Activated T-helper 1 cell treated with anti-CD3 and anti-CD28 coated beads, Interleukin-12 subunit alpha, Interleukin-12 subunit beta, Interleukin-2, Interleukin-4 antibody, amounts not matched to agents 30 ng/mL and 10 ng/mL and 1 ng/mL, durations not matched to agents 14 hours and 24 hours and 36 hours (primary cell): ENCODE measurements at regions not wholly inside any gene's neighbourhood (a gene's known extent, or its start where the extent isn't known, plus 50 kb on each side); places are given as distances from the start of the nearest gene placed in this dataset.

Experiments used
- DNase-seq: peaks from one replicate; pipeline ENCODE4 v3.0.0; 2021; ENCODE audit warnings: low spot score
- H3K27ac Mint-ChIP-seq: one replicate; pipeline ENCODE4 v1.8.0; 2021; ENCODE audit warnings: mild to moderate bottlenecking, mixed read lengths
- H3K27me3 Mint-ChIP-seq: one replicate; pipeline ENCODE4 v1.8.0; 2022; ENCODE audit warnings: mild to moderate bottlenecking, moderate library complexity, mixed read lengths; ENCODE audit not compliant: insufficient read depth
- H3K36me3 Mint-ChIP-seq: one replicate; pipeline ENCODE4 v1.8.0; 2021; ENCODE audit warnings: low read depth, mixed read lengths
- H3K4me1 Mint-ChIP-seq: one replicate; pipeline ENCODE4 v1.8.0; 2021; ENCODE audit warnings: low read depth, mixed read lengths
- H3K4me3 Mint-ChIP-seq: one replicate; pipeline ENCODE4 v1.8.0; 2021; ENCODE audit warnings: mild to moderate bottlenecking, moderate library complexity, mixed read lengths
- H3K9me3 Mint-ChIP-seq: one replicate; pipeline ENCODE4 v1.8.0; 2021; ENCODE audit warnings: mixed read lengths
- intact Hi-C: fragments of 100-400 bp; cut with micrococcal nuclease; formaldehyde crosslinking; loops from one replicate; pipeline ENCODE4 v1.15.1; 2024

- Mint-ChIP-seq H3K27me3 (no peaks in the 10 kb centered on the region), H3K27ac (no peak overlapping the region)
These were observed 296.1 kb downstream of the YTHDC2 start for GRCh38 chr5:113809626-113810025.

GRCh38 chr5:113813466-113813865 lies 300.0 kb downstream of the YTHDC2 start:
- Mint-ChIP-seq H3K27me3 (no peaks in the 10 kb centered on the region), H3K4me3 (no peak overlapping the region), H3K36me3 (no peaks in the 10 kb centered on the region), H3K4me1 (no peaks in the 10 kb centered on the region), H3K9me3 (no peaks in the 10 kb centered on the region), H3K27ac (no peak overlapping the region)
- no peak for DNase-seq
- intact Hi-C loops: no loop called here

More at GRCh38 chr5:113809626-113810025, 296.1 kb downstream of the YTHDC2 start:
- no peaks in the 10 kb centered on the region for H3K9me3 Mint-ChIP-seq
- no peaks in the 10 kb centered on the region for H3K36me3 Mint-ChIP-seq
- H3K4me3 Mint-ChIP-seq: no peak overlapping the region
- intact Hi-C loops: no loop called here
- no peaks in the 10 kb centered on the region for H3K4me1 Mint-ChIP-seq
- no peak for DNase-seq

GRCh38 chr5:113817683-113818082 lies 304.2 kb downstream of the YTHDC2 start:
- no peak for DNase-seq
- Mint-ChIP-seq H3K27me3 (no peaks in the 10 kb centered on the region), H3K4me3 (no peak overlapping the region), H3K9me3 (no peaks in the 10 kb centered on the region), H3K4me1 (no peaks in the 10 kb centered on the region), H3K27ac (no peak overlapping the region), H3K36me3 (no peaks in the 10 kb centered on the region)
- intact Hi-C loops: no loop called here

GRCh38 chr5:113823696-113824095 lies 310.2 kb downstream of the YTHDC2 start:
- Mint-ChIP-seq H3K36me3 (no peaks in the 10 kb centered on the region), H3K4me1 (no peaks in the 10 kb centered on the region), H3K4me3 (no peak overlapping the region), H3K9me3 (no peaks in the 10 kb centered on the region), H3K27me3 (no peaks in the 10 kb centered on the region), H3K27ac (no peak overlapping the region)
- no peak for DNase-seq
- intact Hi-C loops: no loop called here

- H3K36me3 Mint-ChIP-seq: no peaks in the 10 kb centered on the region
- H3K4me1 Mint-ChIP-seq: no peaks in the 10 kb centered on the region
- intact Hi-C loops: no loop called here
- no peaks in the 10 kb centered on the region for H3K9me3 Mint-ChIP-seq
- no peaks in the 10 kb centered on the region for H3K27me3 Mint-ChIP-seq
- no peak overlapping the region for H3K27ac Mint-ChIP-seq
- DNase-seq: no peak
- no peak overlapping the region for H3K4me3 Mint-ChIP-seq
These were observed 310.8 kb downstream of the YTHDC2 start for GRCh38 chr5:113824307-113824706.

GRCh38 chr5:113825176-113825575 lies 311.7 kb downstream of the YTHDC2 start:
- H3K4me1 Mint-ChIP-seq: no peaks in the 10 kb centered on the region

GRCh38 chr5:113846941-113847340 lies 333.4 kb downstream of the YTHDC2 start:
- DNase-seq: no peak
- Mint-ChIP-seq H3K27ac (no peak overlapping the region), H3K36me3 (no peaks in the 10 kb centered on the region), H3K9me3 (no peaks in the 10 kb centered on the region), H3K4me1 (no peaks in the 10 kb centered on the region), H3K4me3 (no peak overlapping the region), H3K27me3 (no peaks in the 10 kb centered on the region)
- intact Hi-C loops: no loop called here

More at GRCh38 chr5:113825176-113825575, 311.7 kb downstream of the YTHDC2 start:
- H3K9me3 Mint-ChIP-seq: no peaks in the 10 kb centered on the region
- intact Hi-C loops: no loop called here
- DNase-seq: no peak
- H3K4me3 Mint-ChIP-seq: no peak overlapping the region
- no peak overlapping the region for H3K27ac Mint-ChIP-seq
- no peaks in the 10 kb centered on the region for H3K36me3 Mint-ChIP-seq
- H3K27me3 Mint-ChIP-seq: no peaks in the 10 kb centered on the region

- no peaks in the 10 kb centered on the region for H3K27me3 Mint-ChIP-seq
- intact Hi-C loops: no loop called here
- H3K4me3 Mint-ChIP-seq: no peak overlapping the region
- peaks cover 6% of the 10 kb centered on the region for H3K9me3 Mint-ChIP-seq
- no peak for DNase-seq
- no peaks in the 10 kb centered on the region for H3K36me3 Mint-ChIP-seq
- no peak overlapping the region for H3K27ac Mint-ChIP-seq
- no peaks in the 10 kb centered on the region for H3K4me1 Mint-ChIP-seq
These were observed 350.9 kb downstream of the YTHDC2 start for GRCh38 chr5:113864437-113864836.

- Mint-ChIP-seq H3K36me3 (no peaks in the 10 kb centered on the region), H3K4me3 (no peak overlapping the region), H3K9me3 (no peaks in the 10 kb centered on the region), H3K4me1 (no peaks in the 10 kb centered on the region), H3K27me3 (no peaks in the 10 kb centered on the region), H3K27ac (no peak overlapping the region)
- intact Hi-C loops: no loop called here
- no peak for DNase-seq
These were observed 353.3 kb downstream of the YTHDC2 start for GRCh38 chr5:113866763-113867162.

GRCh38 chr5:113869611-113870010 lies 356.1 kb downstream of the YTHDC2 start:
- Mint-ChIP-seq H3K4me3 (no peak overlapping the region), H3K4me1 (no peaks in the 10 kb centered on the region), H3K27ac (no peak overlapping the region), H3K9me3 (no peaks in the 10 kb centered on the region), H3K36me3 (no peaks in the 10 kb centered on the region), H3K27me3 (no peaks in the 10 kb centered on the region)
- intact Hi-C loops: no loop called here
- no peak for DNase-seq

- H3K4me3 Mint-ChIP-seq: no peak overlapping the region
- H3K27ac Mint-ChIP-seq: no peak overlapping the region
- H3K4me1 Mint-ChIP-seq: no peaks in the 10 kb centered on the region
- no peaks in the 10 kb centered on the region for H3K27me3 Mint-ChIP-seq
- intact Hi-C loops: no loop called here
- no peak for DNase-seq
- no peaks in the 10 kb centered on the region for H3K9me3 Mint-ChIP-seq
- no peaks in the 10 kb centered on the region for H3K36me3 Mint-ChIP-seq
These were observed 358.5 kb downstream of the YTHDC2 start for GRCh38 chr5:113871972-113872371.

- intact Hi-C loops: no loop called here
- Mint-ChIP-seq H3K36me3 (no peaks in the 10 kb centered on the region), H3K27me3 (no peaks in the 10 kb centered on the region), H3K27ac (no peak overlapping the region), H3K4me3 (no peak overlapping the region), H3K4me1 (no peaks in the 10 kb centered on the region), H3K9me3 (no peaks in the 10 kb centered on the region)
- DNase-seq: no peak
These were observed 361.6 kb downstream of the YTHDC2 start for GRCh38 chr5:113875096-113875495.

GRCh38 chr5:113891491-113891890 lies 378.0 kb downstream of the YTHDC2 start:
- Mint-ChIP-seq H3K27ac (no peak overlapping the region), H3K9me3 (no peaks in the 10 kb centered on the region), H3K36me3 (no peaks in the 10 kb centered on the region), H3K4me3 (no peak overlapping the region), H3K4me1 (no peaks in the 10 kb centered on the region), H3K27me3 (no peaks in the 10 kb centered on the region)
- intact Hi-C loops: no loop called here
- no peak for DNase-seq

GRCh38 chr5:113896789-113897188 lies 383.3 kb downstream of the YTHDC2 start:
- no peaks in the 10 kb centered on the region for H3K9me3 Mint-ChIP-seq
- no peaks in the 10 kb centered on the region for H3K4me1 Mint-ChIP-seq
- no peak for DNase-seq
- no peak overlapping the region for H3K4me3 Mint-ChIP-seq
- H3K27ac Mint-ChIP-seq: no peak overlapping the region
- no peaks in the 10 kb centered on the region for H3K36me3 Mint-ChIP-seq
- intact Hi-C loops: no loop called here
- no peaks in the 10 kb centered on the region for H3K27me3 Mint-ChIP-seq
